ENCODE measurements at regions not wholly inside any gene's neighbourhood (a gene's known extent, or its start where the extent isn't known, plus 50 kb on each side); places are given as distances from the start of the nearest gene placed in this dataset.
"Not testable (repeated sequence)": the region's sequence is repeated elsewhere in the genome, so short reads cannot be mapped to it uniquely, and the experiment has no call there.

DNA sequence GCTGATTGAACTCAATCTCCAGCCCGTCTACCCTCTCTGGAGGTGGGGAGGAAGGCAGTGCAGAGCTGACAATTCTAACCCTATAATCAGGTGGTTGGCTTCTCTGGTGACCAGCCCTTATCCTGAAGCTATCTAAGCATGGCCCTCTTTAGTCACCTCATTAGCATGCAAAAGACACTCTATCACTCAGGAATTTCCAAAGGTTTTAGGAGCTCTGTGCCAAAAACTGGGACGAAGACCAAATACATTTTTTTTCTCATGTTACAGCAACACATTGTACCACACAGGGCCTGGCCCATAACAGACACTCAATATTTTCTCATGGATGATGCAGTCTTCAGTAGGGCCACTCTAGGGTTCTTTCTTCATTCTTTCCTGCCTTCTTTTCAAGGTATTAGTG is 118.8 kb upstream of the VLDLR start:
- DNase-seq = no peak

DNA sequence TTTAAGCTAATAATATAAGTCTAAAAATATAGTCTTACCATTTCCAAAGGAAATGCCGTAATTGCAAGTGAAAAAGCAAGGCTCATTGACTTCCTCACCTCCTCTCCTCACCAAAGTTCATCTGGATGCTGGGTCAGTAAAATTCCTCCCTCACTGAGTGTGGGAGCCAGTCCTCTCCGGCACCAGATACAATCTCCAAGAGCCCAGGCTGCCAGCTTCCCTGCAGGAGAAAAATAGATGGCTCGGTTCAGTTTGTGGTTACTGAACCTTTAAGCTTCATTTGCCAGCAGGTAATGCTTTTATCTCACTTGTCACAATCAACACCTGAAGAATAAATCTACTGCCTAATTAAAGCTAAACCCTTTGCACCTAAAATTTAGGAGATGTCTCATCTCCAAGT is 115.3 kb upstream of the VLDLR start:
- peak in 1 of 2 experiments; percentile 46 for DNase-seq

DNA sequence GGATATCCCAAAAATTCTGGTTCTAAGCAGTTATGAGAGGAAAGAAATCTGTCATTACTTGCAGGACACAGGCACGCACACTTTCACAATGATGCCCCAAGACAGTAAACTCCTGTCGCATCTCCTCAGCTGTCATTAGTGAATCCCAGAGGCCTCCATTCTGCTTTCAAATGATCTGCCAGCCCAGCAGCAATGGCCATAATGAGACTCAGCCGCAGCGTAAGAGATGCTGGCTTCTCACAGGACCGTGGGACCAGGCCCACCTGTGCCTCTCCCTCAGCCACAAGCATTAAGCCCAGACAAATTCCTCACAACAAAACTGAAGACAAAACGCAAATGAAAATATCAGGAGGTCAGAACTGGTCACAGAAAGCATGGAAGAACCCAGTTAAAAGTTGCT is 98.0 kb upstream of the VLDLR start:
- no peak for DNase-seq

DNA sequence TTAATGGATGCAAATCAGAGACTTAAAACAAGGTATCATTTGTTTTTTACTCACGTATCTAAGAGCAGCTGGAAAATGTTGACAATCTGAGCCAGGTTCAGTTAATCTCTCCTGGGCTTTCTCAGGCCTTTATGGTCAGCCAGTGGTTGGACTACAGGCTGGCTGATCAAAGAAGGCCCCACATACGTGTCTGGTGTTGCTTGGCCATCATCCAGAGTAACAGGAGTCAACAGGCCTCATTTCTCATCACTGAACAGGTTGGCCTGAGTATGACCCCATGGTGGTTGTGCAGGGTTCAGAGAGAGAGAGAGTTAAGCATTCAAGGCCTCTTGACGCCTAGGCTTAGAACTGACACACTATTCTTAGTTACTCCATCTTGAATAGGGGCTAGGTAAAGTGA is 97.0 kb upstream of the VLDLR start:
- DNase-seq = no peak

DNA sequence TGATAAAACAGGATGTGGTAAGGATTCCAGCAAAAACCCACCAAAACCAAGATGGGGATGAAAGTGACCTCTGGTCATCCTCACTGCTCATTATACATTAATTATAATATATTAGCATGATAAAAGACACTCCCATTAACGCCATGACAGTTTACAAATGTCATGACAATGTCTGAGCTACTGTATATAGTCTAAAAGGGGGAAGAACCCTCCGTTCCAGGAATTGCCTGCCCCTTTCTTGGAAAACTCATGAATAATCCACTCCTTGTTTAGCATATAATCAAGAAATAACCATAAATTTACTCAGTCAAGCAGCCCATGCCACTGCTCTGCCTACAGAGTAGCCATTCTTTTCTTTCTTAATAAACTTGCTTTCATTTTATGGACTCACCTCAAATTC is 96.4 kb upstream of the VLDLR start:
- no peak for DNase-seq

DNA sequence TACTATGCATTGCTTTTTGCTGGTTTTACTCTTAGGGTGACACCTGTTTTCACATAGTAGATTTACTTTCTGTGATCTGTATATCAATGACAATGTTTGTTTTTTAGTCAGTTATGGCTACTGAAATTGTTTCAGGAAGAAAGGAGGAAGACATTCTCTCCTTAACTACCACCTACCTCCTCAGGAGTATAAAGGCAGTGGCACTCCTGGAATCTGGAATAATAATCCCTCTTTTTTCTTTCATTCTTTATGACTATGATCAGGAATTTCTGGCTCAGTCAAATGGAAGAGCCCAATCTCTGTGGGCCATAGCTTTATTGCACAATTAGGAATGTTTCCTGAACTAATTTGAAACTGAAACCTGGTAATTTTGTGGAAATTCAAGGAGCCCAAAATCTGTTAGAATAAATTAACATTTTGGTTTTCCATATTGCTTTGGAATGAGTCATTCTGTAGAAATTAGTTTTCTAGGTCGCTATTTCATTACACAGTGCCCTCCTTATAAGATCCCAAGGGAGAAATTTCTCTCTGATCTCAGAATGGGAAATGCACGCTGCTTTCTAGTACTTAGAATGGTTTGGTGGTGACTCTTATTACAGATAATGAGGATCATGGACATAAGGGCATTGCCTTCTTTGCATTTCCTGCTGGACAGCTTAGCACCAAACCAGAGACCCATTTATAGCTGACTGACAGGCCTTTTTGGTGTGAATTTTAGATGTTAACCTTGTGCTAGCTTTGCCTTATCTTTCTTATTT is 95.3 kb upstream of the VLDLR start:
- DNase-seq = no peak

DNA sequence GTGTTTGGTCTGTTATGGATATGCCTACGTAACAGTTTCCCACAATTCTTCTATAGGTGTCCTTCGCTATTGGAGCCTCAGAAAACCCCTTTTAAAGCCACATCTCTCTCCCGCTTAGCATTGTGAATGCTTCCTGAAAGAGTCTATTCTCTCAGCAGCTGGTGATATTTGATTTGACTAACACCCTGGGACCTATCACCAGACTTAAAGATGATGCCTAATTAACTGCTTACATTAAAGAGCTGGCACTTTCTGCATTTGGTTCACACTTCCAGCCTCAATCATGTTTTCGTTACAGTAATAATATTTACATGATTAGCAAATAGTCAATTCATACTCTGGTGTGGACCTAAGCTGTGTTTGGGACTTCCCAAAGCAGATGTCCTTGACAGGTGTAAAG is 90.1 kb upstream of the VLDLR start:
- peak in 1 of 2 experiments; percentile 8 for DNase-seq

DNA sequence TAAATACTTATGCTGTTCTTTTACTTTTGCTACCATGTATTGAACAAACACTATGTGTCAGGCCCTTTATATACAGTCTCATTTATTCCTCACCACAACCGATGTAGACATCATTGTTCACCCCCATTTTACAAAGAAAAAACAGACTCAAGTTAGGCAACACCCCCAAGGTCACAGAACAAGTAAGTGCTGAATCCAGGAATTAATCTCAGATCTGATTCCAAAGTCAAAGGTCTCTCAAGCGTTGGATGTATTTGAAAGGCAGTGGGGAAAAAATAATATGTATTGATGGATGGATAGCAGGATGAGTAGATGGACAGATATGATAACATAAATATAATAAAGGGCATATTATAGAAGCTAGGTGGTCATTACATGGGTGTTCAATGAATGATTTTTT is 85.1 kb upstream of the VLDLR start:
- DNase-seq = no peak

DNA sequence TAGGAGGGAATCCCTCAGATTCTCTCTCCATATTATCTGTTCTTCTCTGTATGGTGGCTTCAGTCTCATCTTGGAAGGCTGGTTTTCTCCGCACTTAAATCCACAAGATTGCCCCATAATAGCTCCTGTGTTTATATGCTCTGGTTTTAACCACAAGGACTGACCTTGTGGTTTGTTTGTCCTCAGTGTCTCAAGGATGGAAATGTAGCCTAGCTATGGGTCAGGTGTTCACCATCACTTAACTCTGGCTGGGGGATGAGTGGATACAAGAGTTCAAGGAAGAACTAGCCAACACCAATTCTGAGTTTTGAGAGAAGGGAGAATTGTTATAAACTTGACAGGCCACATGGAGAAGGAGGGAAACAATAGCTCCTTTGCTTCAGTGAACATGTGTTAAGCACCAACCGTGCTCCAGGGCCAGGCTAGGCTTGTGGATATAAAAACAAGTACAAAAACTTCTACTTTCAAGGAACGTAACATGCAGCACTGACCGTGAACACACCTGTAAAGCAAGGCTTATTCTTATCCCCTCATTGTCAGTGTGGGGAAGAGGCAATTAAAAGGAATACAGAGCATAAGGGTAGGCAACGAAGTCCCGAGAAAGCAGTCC is 75.6 kb upstream of the VLDLR start:
- DNase-seq = no peak

DNA sequence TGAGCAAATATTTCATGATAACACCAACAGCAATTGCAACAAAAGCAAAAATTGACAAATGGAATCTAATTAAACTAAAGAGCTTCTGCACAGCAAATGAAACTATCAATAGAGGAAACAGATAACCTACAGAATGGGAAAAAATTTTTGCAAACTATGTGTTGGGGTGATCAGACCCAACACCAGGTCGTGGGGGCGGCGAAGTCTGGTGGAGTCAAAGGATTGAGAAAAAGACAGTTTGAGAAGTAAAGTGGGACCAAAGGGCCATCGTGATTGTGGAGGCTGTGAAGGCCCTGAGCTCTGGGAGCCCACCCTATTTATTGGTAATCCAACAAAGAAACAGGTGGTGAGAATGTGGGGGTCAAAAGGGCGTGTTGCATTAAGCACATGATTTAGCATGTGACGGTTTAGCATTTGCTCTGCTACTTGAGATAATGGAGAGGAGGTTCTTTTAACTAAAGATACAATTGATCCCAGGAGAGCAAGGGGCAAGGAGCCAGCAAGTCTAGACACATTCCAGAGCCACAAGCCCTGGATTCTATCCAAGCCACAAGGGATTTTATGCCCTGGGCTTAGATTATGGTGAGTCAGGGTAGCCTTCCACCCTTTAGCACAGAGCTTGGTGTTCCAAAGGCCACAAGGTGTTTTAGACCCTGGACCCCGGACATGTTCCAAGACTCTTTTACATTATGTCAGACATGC is 65.5 kb upstream of the VLDLR start:
- not testable (repeated sequence) for DNase-seq

DNA sequence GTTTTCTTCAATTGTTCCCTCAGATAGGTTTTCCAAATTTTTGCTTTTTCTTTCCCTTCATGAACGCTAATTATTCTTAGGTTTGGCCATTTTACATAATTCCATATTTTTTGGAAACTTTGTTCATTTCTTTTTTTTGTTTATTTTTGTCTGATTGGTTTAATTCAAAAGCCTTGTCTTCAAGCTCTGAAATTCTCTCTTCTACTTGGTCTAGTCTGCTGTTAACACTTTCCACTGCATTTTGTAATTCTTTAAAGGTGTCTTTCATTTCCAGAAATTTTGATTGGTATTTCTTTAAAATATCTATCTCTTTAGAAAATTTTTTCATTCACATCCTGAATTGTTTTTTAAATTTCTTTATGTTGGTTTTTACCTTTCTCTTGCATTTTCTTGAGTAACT is 63.9 kb upstream of the VLDLR start:
- DNase-seq = no peak

DNA sequence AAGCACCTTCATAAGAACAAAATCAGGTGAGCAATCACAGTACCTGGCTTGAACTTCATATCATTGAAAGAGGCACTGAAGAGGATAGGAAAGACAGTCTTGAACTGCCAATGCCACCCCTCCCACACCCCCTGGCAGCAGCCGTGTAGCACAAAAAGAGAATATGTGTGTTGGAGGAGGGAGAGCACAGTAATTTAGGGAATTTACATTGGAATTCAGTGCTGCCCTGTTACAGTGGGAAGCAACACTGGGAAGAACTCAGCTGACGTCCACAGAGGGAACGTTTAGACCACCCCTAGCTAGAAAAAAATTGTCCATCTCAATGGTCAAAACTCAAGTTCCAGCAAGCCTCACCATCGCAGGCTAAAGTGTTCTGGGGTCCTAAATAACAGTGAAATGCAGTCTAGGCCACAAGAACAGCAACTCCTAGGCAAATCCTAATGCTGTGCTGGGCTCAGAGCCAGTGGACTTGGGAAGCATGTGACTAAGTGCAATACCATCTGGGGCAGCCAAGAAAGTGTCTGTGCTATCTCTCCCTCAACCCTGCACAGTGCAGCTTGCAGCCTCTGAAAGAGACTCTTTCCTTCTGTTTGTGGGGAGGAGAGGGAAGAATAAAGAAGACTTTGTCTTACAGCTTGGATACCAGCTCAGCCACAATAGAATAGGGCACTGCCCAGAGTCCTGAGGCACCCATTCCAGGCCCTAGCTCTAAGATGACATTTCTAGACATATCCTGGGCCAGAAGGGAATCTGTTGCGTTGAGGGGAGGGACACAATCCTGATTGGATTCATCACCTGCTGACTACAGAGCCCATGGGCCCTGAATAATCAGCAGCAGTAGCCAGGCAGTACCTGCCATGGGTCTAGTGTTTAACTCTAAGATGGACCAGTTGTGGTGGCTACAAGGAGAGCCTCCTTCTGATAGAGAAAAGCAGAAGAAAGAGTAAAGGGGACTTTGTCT is 62.1 kb upstream of the VLDLR start:
- DNase-seq = no peak

DNA sequence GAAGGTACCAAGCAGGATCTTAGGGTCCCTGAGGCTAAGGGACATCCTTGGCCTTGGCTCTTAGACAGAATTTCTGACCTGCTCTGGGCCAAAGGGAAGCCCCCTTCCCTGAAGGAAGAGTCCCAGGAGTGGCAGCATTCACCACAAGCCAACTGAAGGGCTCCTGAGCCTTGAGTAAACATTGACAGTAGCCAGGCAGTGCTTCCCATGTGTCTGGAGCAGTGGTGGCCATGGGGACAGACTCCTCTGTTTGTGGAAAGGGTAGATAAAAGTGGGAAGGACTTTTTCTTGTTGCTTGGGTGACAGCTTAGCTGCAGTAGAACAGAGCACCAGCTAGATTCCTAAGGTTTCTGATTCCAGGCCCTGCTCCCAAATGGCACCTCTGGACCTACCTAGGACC is 61.4 kb upstream of the VLDLR start:
- DNase-seq = no peak

DNA sequence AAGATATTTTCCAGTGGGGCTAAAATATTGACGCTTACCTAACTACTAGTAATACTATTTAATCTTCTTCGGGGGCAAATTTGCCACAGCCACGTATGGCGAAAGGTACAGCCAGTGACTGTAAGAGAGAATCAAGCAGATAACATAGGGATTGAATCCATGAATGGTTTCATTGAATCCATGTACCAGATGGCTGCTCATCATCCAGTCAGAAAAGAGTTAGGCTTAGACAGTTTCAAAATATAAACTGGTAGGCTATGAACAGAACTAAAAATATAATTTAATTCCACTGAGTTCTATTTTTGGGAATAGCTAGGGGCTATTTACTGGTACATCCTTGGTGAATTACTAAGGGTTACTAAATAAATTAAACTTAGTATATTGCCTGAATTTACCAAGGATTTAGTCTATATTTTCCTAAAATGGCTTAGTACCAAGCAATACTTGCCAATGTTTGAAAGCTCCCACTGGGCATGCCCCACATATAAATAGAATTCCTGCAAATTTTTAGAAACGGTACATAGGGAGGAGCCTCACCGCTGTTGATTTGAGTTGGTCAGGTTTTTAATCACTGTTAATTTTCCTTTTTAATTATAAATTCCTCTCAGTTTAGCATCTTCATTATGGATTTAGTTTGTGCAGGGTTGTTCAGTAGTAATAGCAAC is 55.8 kb upstream of the VLDLR start:
- no peak for DNase-seq

DNA sequence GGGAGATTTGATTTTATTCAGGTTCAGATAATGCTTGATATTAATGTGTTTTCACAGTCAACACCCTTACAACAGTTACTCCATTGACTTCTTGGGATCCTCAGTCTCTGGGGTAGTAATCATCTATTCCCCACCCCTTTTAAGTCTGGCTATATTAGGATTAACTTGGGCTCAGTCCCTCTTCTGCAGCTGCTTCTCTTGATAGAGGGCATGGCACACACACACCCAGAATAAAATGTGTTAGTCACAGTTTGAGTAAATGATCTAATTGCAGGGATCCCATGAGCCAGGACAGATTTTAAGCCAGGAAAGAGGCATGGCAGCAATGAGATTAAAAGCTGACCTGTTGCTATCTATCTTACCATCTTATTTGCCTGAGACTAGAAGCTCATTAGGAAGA is 53.7 kb upstream of the VLDLR start:
- no peak for DNase-seq

DNA sequence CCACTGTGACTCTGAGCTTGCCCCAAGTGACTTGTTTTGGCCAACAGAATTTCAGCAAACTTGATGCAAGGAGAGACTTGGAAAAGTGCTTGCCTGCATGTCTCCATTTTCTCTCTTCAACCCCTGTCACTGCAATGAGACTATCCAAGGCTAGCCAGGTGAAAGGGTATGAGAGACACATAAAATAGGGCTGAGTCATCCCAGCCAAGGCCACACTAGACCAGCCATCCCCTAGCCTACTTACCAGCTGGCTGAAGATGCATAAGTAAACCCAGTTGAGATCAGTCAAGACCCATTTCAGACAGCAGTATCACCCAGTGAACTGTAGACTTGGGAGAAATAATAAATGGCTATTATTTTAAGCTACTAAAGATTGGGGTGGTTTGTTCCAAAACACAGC is 52.9 kb upstream of the VLDLR start:
- DNase-seq = no peak

DNA sequence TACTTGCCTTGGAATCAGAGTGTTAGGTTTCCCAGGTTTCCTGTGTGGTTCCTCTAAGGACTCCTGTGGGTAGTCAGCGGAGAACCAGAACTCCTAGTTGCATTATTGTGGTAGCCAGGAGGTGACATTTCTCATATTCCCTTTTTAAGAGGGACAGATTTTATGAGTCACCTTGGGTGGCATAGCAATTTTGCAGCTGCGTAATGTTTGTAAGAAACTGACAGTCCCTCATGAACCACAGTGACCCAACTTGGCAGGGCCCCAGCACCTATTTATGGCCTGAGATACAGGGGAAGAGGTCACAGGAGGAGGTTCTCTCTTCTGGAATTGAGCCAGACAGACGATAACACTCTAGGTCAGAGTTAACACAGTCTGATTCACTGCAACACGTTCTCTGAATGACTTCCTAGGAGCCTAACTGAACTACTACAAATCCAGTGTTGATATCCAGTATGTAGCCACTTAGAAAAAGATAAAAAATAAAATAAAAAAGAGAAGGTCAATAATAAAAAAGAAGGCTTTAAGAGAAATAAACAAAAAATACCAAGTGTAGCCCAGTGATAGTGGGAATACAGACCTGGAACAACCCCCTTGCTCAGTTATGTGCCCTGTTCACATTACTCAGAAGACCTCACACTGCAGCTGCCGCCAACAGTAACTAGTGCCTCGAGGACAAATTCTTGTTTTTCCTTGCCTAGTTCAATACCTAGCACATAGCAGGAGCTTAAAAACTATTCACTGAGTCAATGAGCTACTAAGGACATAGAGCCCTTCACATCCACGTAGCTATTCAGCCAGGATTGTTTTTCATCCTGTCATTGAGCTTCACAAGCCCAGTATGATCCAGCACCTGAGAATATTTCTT is 50.7 kb upstream of the VLDLR start:
- DNase-seq = peak; percentile 37 to 85
